ENCODE measurements at regions not wholly inside any gene's neighbourhood (a gene's known extent, or its start where the extent isn't known, plus 50 kb on each side); places are given as distances from the start of the nearest gene placed in this dataset.

DNA sequence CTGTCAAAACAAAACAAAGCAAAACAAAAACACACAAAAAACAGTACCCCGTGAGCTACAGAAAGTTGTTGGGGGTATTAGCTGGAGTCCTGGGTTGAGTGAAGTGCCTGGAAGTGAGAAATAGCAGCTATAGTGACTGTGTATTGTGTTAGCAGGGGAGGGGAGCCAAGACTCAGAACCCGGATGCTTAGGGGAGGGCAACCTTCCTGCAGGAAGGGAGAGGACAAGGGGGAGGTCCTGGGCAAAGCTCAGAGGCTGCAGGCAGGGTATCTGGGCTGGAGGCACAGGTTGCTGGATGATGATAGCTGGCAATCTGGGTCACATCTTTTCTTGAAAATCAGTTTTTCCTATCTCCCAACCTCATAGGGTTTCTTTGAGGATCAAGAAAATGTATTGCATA is 75.8 kb upstream of the PARD3 start:
- Histone ChIP-seq H2AFZ (peak overlapping the region; percentile 29), H3K27ac (no peak overlapping the region), H3K79me2 (no peaks in the 10 kb centered on the region), H3K4me2 (ENCODE audit: low read length) (no peak overlapping the region), H3K4me1 (no peaks in the 10 kb centered on the region), H3K4me3 (ENCODE audit: low read depth, low read length) (no peak overlapping the region), H3K9ac (no peak overlapping the region), H3K36me3 (ENCODE audit: control insufficient read depth, insufficient read depth, low read length) (no peaks in the 10 kb centered on the region), H3K27me3 (ENCODE audit: control insufficient read depth, insufficient read depth, low read length) (no peaks in the 10 kb centered on the region), H3K9me3 (ENCODE audit: control insufficient read depth, low read length) (no peaks in the 10 kb centered on the region)
- TF ChIP-seq, protein P1, sequence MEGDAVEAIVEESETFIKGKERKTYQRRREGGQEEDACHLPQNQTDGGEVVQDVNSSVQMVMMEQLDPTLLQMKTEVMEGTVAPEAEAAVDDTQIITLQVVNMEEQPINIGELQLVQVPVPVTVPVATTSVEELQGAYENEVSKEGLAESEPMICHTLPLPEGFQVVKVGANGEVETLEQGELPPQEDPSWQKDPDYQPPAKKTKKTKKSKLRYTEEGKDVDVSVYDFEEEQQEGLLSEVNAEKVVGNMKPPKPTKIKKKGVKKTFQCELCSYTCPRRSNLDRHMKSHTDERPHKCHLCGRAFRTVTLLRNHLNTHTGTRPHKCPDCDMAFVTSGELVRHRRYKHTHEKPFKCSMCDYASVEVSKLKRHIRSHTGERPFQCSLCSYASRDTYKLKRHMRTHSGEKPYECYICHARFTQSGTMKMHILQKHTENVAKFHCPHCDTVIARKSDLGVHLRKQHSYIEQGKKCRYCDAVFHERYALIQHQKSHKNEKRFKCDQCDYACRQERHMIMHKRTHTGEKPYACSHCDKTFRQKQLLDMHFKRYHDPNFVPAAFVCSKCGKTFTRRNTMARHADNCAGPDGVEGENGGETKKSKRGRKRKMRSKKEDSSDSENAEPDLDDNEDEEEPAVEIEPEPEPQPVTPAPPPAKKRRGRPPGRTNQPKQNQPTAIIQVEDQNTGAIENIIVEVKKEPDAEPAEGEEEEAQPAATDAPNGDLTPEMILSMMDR (IDR thresholded peaks at IDR 0.05), result no peak

DNA sequence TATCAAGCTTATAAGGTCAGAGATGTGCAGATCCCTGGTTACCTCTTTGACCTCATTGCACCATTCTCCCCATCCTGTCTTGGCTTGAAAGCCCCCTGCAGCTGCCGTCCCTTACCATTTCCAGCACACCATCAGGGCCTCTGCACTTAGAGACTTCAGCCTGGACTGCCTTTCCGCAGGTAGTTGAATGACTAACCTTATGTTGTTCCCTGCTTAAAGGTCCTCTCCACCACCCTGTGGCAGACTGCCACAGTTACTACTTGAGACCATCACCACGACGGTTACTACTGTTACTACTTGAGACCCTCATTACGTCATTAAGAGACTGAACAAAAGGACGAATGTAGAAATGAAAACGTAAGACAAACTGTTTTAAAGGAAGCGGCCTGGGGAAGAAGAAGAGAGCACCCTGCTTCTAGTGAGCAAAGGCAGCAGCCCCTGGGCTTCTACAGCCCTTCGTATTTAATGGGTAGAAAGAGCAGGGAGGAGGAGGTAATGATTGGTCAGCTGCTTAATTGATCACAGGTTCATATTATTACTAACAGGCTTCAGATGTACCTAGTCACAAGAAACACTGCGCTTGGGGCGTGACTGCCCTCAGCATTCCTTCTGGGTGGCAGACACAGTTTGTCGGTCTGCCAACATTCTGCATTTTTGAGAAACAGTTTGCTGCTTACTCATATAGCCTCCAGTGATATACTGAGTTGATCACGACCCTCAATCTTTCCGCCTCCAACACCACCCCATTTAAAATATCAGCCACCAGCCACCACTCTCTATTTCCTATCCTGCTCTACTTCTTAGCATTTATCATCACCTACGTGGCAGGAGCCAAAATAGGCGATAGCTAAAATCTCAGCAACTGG is 74.1 kb upstream of the PARD3 start:
- no peak overlapping the region for H3K4me2 ChIP-seq (ENCODE audit: low read length)
- H3K27me3 ChIP-seq (ENCODE audit: control insufficient read depth, insufficient read depth, low read length), result no peaks in the 10 kb centered on the region
- H3K79me2 ChIP-seq, result no peaks in the 10 kb centered on the region
- H3K27ac ChIP-seq, result no peak overlapping the region
- no peaks in the 10 kb centered on the region for H3K4me1 ChIP-seq
- TF ChIP-seq, protein P1 (IDR thresholded peaks at IDR 0.05), result no peak
- H3K9ac ChIP-seq, result no peak overlapping the region
- no peaks in the 10 kb centered on the region for H3K9me3 ChIP-seq (ENCODE audit: control insufficient read depth, low read length)
- H3K36me3 ChIP-seq (ENCODE audit: control insufficient read depth, insufficient read depth, low read length), result no peaks in the 10 kb centered on the region
- H2AFZ ChIP-seq, result no peak overlapping the region
- no peak overlapping the region for H3K4me3 ChIP-seq (ENCODE audit: low read depth, low read length)

DNA sequence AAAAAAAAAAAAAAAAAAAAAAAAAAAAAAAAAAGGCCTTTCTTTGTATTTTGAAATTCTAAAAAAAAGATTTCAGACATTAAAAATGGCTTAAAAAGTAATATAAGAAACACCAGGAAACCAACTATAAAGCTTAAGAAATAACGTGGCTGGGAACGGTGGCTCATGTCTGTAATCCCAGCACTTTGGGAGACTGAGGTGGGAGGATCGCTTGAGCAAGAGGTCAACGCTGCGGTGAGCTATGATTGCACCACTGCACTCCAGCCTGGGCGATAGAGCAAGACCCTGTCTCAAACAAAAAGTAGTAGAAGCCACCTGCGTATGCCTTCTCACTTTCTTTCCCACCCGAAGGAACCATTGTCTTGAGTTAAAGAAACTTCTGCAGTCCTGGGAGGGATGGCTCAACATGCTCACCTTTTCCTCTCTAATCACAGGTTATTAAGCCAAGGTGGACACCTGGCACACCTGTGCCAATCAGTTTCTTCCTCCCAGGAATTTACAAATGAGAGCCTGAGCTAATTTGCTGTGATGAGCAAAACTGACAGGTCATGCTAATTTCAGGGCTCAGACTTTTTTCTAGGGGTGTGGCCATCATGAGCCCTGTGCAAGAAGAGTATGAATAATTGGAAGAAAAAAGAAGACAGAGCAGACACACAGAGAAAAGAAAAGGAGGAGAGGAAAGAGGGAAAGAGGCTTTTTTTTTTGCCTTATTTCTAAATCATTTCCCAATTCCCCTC is 72.0 kb upstream of the PARD3 start:
- no peak overlapping the region for H3K27ac ChIP-seq
- no peak overlapping the region for H3K9ac ChIP-seq
- H2AFZ ChIP-seq, result no peak overlapping the region
- no peaks in the 10 kb centered on the region for H3K36me3 ChIP-seq (ENCODE audit: control insufficient read depth, insufficient read depth, low read length)
- TF ChIP-seq, protein P1 (IDR thresholded peaks at IDR 0.05), result no peak
- no peak overlapping the region for H3K4me2 ChIP-seq (ENCODE audit: low read length)
- no peaks in the 10 kb centered on the region for H3K4me1 ChIP-seq
- H3K79me2 ChIP-seq, result no peaks in the 10 kb centered on the region
- no peak overlapping the region for H3K4me3 ChIP-seq (ENCODE audit: low read depth, low read length)
- H3K27me3 ChIP-seq (ENCODE audit: control insufficient read depth, insufficient read depth, low read length), result no peaks in the 10 kb centered on the region
- no peaks in the 10 kb centered on the region for H3K9me3 ChIP-seq (ENCODE audit: control insufficient read depth, low read length)

DNA sequence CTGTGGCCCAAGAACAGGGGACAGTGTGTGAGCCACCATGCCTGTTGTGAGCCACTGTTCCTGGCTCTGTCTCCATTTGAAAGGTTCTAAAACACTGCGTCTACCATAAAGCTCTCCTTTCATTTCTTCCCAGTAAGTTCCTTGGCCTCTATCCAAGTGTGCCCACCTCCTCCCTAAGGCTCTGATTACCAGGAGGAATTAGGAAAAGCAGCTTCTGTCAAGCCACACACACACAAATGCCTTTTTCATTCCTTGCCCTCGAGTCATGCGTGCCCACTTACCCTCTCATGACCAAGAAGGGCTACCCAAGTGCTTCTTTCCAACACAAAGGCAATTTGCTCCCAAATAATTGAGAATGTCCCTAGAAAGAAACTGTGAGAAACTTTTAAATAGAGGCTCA is 70.8 kb upstream of the PARD3 start:
- H3K9ac ChIP-seq, result no peak overlapping the region
- H3K27me3 ChIP-seq (ENCODE audit: control insufficient read depth, insufficient read depth, low read length), result no peaks in the 10 kb centered on the region
- no peaks in the 10 kb centered on the region for H3K9me3 ChIP-seq (ENCODE audit: control insufficient read depth, low read length)
- no peaks in the 10 kb centered on the region for H3K4me1 ChIP-seq
- H3K4me3 ChIP-seq (ENCODE audit: low read depth, low read length), result no peak overlapping the region
- H3K4me2 ChIP-seq (ENCODE audit: low read length), result no peak overlapping the region
- TF ChIP-seq, protein P1 (IDR thresholded peaks at IDR 0.05), result no peak
- no peaks in the 10 kb centered on the region for H3K36me3 ChIP-seq (ENCODE audit: control insufficient read depth, insufficient read depth, low read length)
- no peak overlapping the region for H3K27ac ChIP-seq
- no peak overlapping the region for H2AFZ ChIP-seq
- no peaks in the 10 kb centered on the region for H3K79me2 ChIP-seq
